Spinal cord (tissue), 9 donors: ENCODE measurements at regions not wholly inside any gene's neighbourhood (a gene's known extent, or its start where the extent isn't known, plus 50 kb on each side); places are given as distances from the start of the nearest gene placed in this dataset.

Experiments used
- DNase-seq, 6 donors: peaks; one replicate each; pipeline versions ENCODE4 v3.0.0 to v3.0.0-alpha.2; 2013 to 2015; ENCODE audit warnings: low spot score in 6 of 6, low read depth in 4 of 6
- H3K27ac ChIP-seq: one replicate; pipeline ENCODE4 v1.5.1; 2013; ENCODE audit warnings: low read depth, low read length, control low read depth
- H3K27me3 ChIP-seq: one replicate; pipeline ENCODE4 v1.6.1; 2013; ENCODE audit warnings: low read length; ENCODE audit not compliant: control insufficient read depth, insufficient read depth
- H3K36me3 ChIP-seq: one replicate; pipeline ENCODE4 v1.6.1; 2013; ENCODE audit warnings: low read length; ENCODE audit not compliant: control insufficient read depth, insufficient read depth
- H3K4me1 ChIP-seq: one replicate; pipeline ENCODE4 v1.6.1; 2013; ENCODE audit warnings: low read length; ENCODE audit not compliant: control insufficient read depth, insufficient read depth
- H3K4me3 ChIP-seq: one replicate; pipeline ENCODE4 v1.5.1; 2013; ENCODE audit warnings: low read depth, low read length, control low read depth
- H3K9me3 ChIP-seq: one replicate; pipeline ENCODE4 v1.6.1; 2013; ENCODE audit warnings: low read length; ENCODE audit not compliant: control insufficient read depth, insufficient read depth
- WGBS: methylation state at CpG from one replicate; pipeline ENCODE4 v1.1.5; 2013; ENCODE audit warnings: missing lambda C conversion rate; ENCODE audit not compliant: insufficient coverage; 5-methylcytosine and 5-hydroxymethylcytosine counted together
- donor health status: healthy.

GRCh38 chr9:118059484-118060278 lies 355.5 kb downstream of the TLR4 start:
- DNase-seq: peak in 5 of 6 donors; percentile 38 to 93 (median 47)
- no peaks in the 10 kb centered on the region for H3K4me1 ChIP-seq

GRCh38 chr9:118083161-118083560 lies 379.0 kb downstream of the TLR4 start:
- 95% methylated on average over 9 of the region's 13 CpGs for WGBS
- no peak overlapping the region for H3K27ac ChIP-seq
- DNase-seq: no peak
- no peak overlapping the region for H3K4me3 ChIP-seq
- H3K27me3 ChIP-seq: no peaks in the 10 kb centered on the region
- H3K4me1 ChIP-seq: no peaks in the 10 kb centered on the region
- H3K9me3 ChIP-seq: no peaks in the 10 kb centered on the region
- no peaks in the 10 kb centered on the region for H3K36me3 ChIP-seq

More at GRCh38 chr9:118059484-118060278, 355.5 kb downstream of the TLR4 start:
- Histone ChIP-seq H3K36me3 (no peaks in the 10 kb centered on the region), H3K4me3 (no peak overlapping the region), H3K9me3 (no peaks in the 10 kb centered on the region), H3K27me3 (no peaks in the 10 kb centered on the region), H3K27ac (no peak overlapping the region)
- 4% methylated on average over 4 of the region's 11 CpGs for whole genome bisulfite sequencing

- H3K27me3 ChIP-seq: no peaks in the 10 kb centered on the region
- DNase-seq: no peak
- 80% methylated on average over 1 of the region's 2 CpGs for WGBS
- H3K27ac ChIP-seq: no peak overlapping the region
- H3K4me1 ChIP-seq: peaks cover 3% of the 10 kb centered on the region
- H3K36me3 ChIP-seq: no peaks in the 10 kb centered on the region
- no peaks in the 10 kb centered on the region for H3K9me3 ChIP-seq
- H3K4me3 ChIP-seq: no peak overlapping the region
These were observed 383.9 kb downstream of the TLR4 start for GRCh38 chr9:118088090-118088489.

GRCh38 chr9:118091226-118091625 lies 387.0 kb downstream of the TLR4 start:
- 33% methylated on average over 1 of the region's 2 CpGs for WGBS
- peak in 2 of 6 donors; percentile 3 to 31 for DNase-seq
- no peak overlapping the region for H3K27ac ChIP-seq
- H3K9me3 ChIP-seq: no peaks in the 10 kb centered on the region
- H3K4me1 ChIP-seq: peaks cover 3% of the 10 kb centered on the region
- no peaks in the 10 kb centered on the region for H3K36me3 ChIP-seq
- no peak overlapping the region for H3K4me3 ChIP-seq
- no peaks in the 10 kb centered on the region for H3K27me3 ChIP-seq

- Histone ChIP-seq H3K9me3 (no peaks in the 10 kb centered on the region), H3K27me3 (no peaks in the 10 kb centered on the region), H3K4me1 (peaks cover 3% of the 10 kb centered on the region), H3K4me3 (peak overlapping the region; percentile 5), H3K36me3 (no peaks in the 10 kb centered on the region), H3K27ac (peak overlapping the region; percentile 40)
- no CpG with 5 or more reads among the region's 8 CpGs for WGBS
- DNase-seq: peak; percentile 8 to 84 (median 42)
These were observed 387.7 kb downstream of the TLR4 start for GRCh38 chr9:118091711-118092500.

GRCh38 chr9:118094387-118094786 lies 390.2 kb downstream of the TLR4 start:
- Histone ChIP-seq H3K9me3 (no peaks in the 10 kb centered on the region), H3K27ac (no peak overlapping the region), H3K4me3 (no peak overlapping the region), H3K4me1 (peaks cover 3% of the 10 kb centered on the region), H3K36me3 (no peaks in the 10 kb centered on the region), H3K27me3 (no peaks in the 10 kb centered on the region)
- WGBS: no CpG with 5 or more reads among the region's 4 CpGs
- DNase-seq: no peak

GRCh38 chr9:118100529-118101419 lies 396.6 kb downstream of the TLR4 start:
- 100% methylated on average over 1 of the region's 3 CpGs for WGBS
- Histone ChIP-seq H3K4me1 (no peaks in the 10 kb centered on the region), H3K27ac (no peak overlapping the region), H3K9me3 (no peaks in the 10 kb centered on the region), H3K4me3 (no peak overlapping the region), H3K36me3 (no peaks in the 10 kb centered on the region), H3K27me3 (no peaks in the 10 kb centered on the region)
- DNase-seq: no peak

- peak in 1 of 6 donors; percentile 31 for DNase-seq
- no peaks in the 10 kb centered on the region for H3K9me3 ChIP-seq
- no peak overlapping the region for H3K4me3 ChIP-seq
- no peaks in the 10 kb centered on the region for H3K27me3 ChIP-seq
- H3K4me1 ChIP-seq: no peaks in the 10 kb centered on the region
- no peak overlapping the region for H3K27ac ChIP-seq
- no peaks in the 10 kb centered on the region for H3K36me3 ChIP-seq
These were observed 400.2 kb downstream of the TLR4 start for GRCh38 chr9:118104363-118104762.

- Histone ChIP-seq H3K4me3 (no peak overlapping the region), H3K27me3 (no peaks in the 10 kb centered on the region), H3K36me3 (no peaks in the 10 kb centered on the region), H3K9me3 (no peaks in the 10 kb centered on the region), H3K4me1 (no peaks in the 10 kb centered on the region), H3K27ac (no peak overlapping the region)
- WGBS: no CpG with 5 or more reads among the region's 1 CpG
- DNase-seq: no peak
These were observed 404.8 kb downstream of the TLR4 start for GRCh38 chr9:118108971-118109370.
